ENCODE measurements at regions not wholly inside any gene's neighbourhood (a gene's known extent, or its start where the extent isn't known, plus 50 kb on each side); places are given as distances from the start of the nearest gene placed in this dataset.

- ATAC-seq (replicated peaks in 1 of 2) (no peak), DNase-seq (no peak)
- no peaks in the 10 kb centered on the region for H3K36me3 Mint-ChIP-seq (ENCODE audit: insufficient read depth in 2 of 2)
- peaks cover 11% of the 10 kb centered on the region for H3K4me1 Mint-ChIP-seq (ENCODE audit: low read depth)
- H3K4me3 Mint-ChIP-seq, result no peak overlapping the region
- no peaks in the 10 kb centered on the region for H3K9me3 Mint-ChIP-seq
- H3K27me3 Mint-ChIP-seq (ENCODE audit: low read depth), result no peaks in the 10 kb centered on the region
- no peak overlapping the region for H3K27ac Mint-ChIP-seq
These were observed 69.8 kb upstream of the PHACTR2 start for GRCh38 chr6:143607974-143608373.

- Mint-ChIP-seq H3K4me3 (no peak overlapping the region), H3K27ac (no peak overlapping the region)
These were observed 70.6 kb upstream of the PHACTR2 start for GRCh38 chr6:143607168-143607567.

GRCh38 chr6:143605906-143606521 is 71.8 kb upstream of the PHACTR2 start:
- Mint-ChIP-seq H3K36me3 (ENCODE audit: insufficient read depth in 2 of 2) (no peaks in the 10 kb centered on the region), H3K27me3 (ENCODE audit: low read depth) (no peaks in the 10 kb centered on the region), H3K9me3 (no peaks in the 10 kb centered on the region), H3K27ac (no peak overlapping the region), H3K4me1 (ENCODE audit: low read depth) (peaks cover 1% of the 10 kb centered on the region), H3K4me3 (no peak overlapping the region)
- ATAC-seq (replicated peaks in 1 of 2), result no peak
- DNase-seq, result no peak

More at GRCh38 chr6:143607168-143607567, 70.6 kb upstream of the PHACTR2 start:
- Mint-ChIP-seq H3K36me3 (ENCODE audit: insufficient read depth in 2 of 2) (no peaks in the 10 kb centered on the region), H3K27me3 (ENCODE audit: low read depth) (no peaks in the 10 kb centered on the region), H3K9me3 (no peaks in the 10 kb centered on the region), H3K4me1 (ENCODE audit: low read depth) (peaks cover 11% of the 10 kb centered on the region)
- peak in 1 of 2 donors; percentile 43 for ATAC-seq (replicated peaks in 1 of 2)
- no peak for DNase-seq

- Mint-ChIP-seq H3K9me3 (no peaks in the 10 kb centered on the region), H3K27me3 (ENCODE audit: low read depth) (no peaks in the 10 kb centered on the region), H3K27ac (no peak overlapping the region), H3K4me1 (ENCODE audit: low read depth) (peaks cover 3% of the 10 kb centered on the region), H3K4me3 (no peak overlapping the region), H3K36me3 (ENCODE audit: insufficient read depth in 2 of 2) (no peaks in the 10 kb centered on the region)
- DNase-seq (no peak), ATAC-seq (replicated peaks in 1 of 2) (no peak)
These were observed 74.3 kb upstream of the PHACTR2 start for GRCh38 chr6:143603455-143603854.

GRCh38 chr6:143601504-143601903 is 76.3 kb upstream of the PHACTR2 start:
- no peak overlapping the region for H3K27ac Mint-ChIP-seq
- H3K9me3 Mint-ChIP-seq, result no peaks in the 10 kb centered on the region
- no peak overlapping the region for H3K4me3 Mint-ChIP-seq
- DNase-seq, result no peak
- no peaks in the 10 kb centered on the region for H3K27me3 Mint-ChIP-seq (ENCODE audit: low read depth)
- H3K36me3 Mint-ChIP-seq (ENCODE audit: insufficient read depth in 2 of 2), result no peaks in the 10 kb centered on the region
- H3K4me1 Mint-ChIP-seq (ENCODE audit: low read depth), result peaks cover 10% of the 10 kb centered on the region
- no peak for ATAC-seq (replicated peaks in 1 of 2)

GRCh38 chr6:143600821-143601220 is 76.9 kb upstream of the PHACTR2 start:
- Mint-ChIP-seq H3K27ac (no peak overlapping the region), H3K9me3 (no peaks in the 10 kb centered on the region), H3K4me1 (ENCODE audit: low read depth) (peaks cover 10% of the 10 kb centered on the region), H3K36me3 (ENCODE audit: insufficient read depth in 2 of 2) (no peaks in the 10 kb centered on the region), H3K27me3 (ENCODE audit: low read depth) (no peaks in the 10 kb centered on the region), H3K4me3 (no peak overlapping the region)
- DNase-seq (no peak), ATAC-seq (replicated peaks in 1 of 2) (no peak)

- H3K4me1 Mint-ChIP-seq (ENCODE audit: low read depth), result peaks cover 10% of the 10 kb centered on the region
- DNase-seq, result no peak
These were observed 79.2 kb upstream of the PHACTR2 start for GRCh38 chr6:143598466-143599080.

GRCh38 chr6:143596866-143597265 is 80.9 kb upstream of the PHACTR2 start:
- H3K4me1 Mint-ChIP-seq (ENCODE audit: low read depth), result peaks cover 10% of the 10 kb centered on the region
- DNase-seq (no peak), ATAC-seq (replicated peaks in 1 of 2) (no peak)
- peaks cover 0 to 2% of the 10 kb centered on the region in 2 donors for H3K9me3 Mint-ChIP-seq
- H3K27me3 Mint-ChIP-seq (ENCODE audit: low read depth), result no peaks in the 10 kb centered on the region
- H3K36me3 Mint-ChIP-seq (ENCODE audit: insufficient read depth in 2 of 2), result no peaks in the 10 kb centered on the region
- H3K27ac Mint-ChIP-seq, result no peak overlapping the region
- no peak overlapping the region for H3K4me3 Mint-ChIP-seq

More at GRCh38 chr6:143598466-143599080, 79.2 kb upstream of the PHACTR2 start:
- peak overlapping the region in 1 of 2 donors; percentile 13 for H3K4me3 Mint-ChIP-seq
- no peak overlapping the region for H3K27ac Mint-ChIP-seq
- no peaks in the 10 kb centered on the region for H3K36me3 Mint-ChIP-seq (ENCODE audit: insufficient read depth in 2 of 2)
- H3K27me3 Mint-ChIP-seq (ENCODE audit: low read depth), result no peaks in the 10 kb centered on the region
- no peaks in the 10 kb centered on the region for H3K9me3 Mint-ChIP-seq
- no peak for ATAC-seq (replicated peaks in 1 of 2)

- no peaks in the 10 kb centered on the region for H3K27me3 Mint-ChIP-seq (ENCODE audit: low read depth)
These were observed 82.3 kb upstream of the PHACTR2 start for GRCh38 chr6:143595251-143596036.

GRCh38 chr6:143594647-143595046 is 83.1 kb upstream of the PHACTR2 start:
- Mint-ChIP-seq H3K27ac (peak overlapping the region; percentile 13), H3K36me3 (ENCODE audit: insufficient read depth in 2 of 2) (no peaks in the 10 kb centered on the region), H3K4me3 (no peak overlapping the region), H3K9me3 (peaks cover 0 to 2% of the 10 kb centered on the region in 2 donors), H3K4me1 (ENCODE audit: low read depth) (peaks cover 10% of the 10 kb centered on the region), H3K27me3 (ENCODE audit: low read depth) (no peaks in the 10 kb centered on the region)
- DNase-seq (peak in 1 of 2 donors; percentile 3), ATAC-seq (replicated peaks in 1 of 2) (peak in 1 of 2 donors; percentile 56)

More at GRCh38 chr6:143595251-143596036, 82.3 kb upstream of the PHACTR2 start:
- H3K36me3 Mint-ChIP-seq (ENCODE audit: insufficient read depth in 2 of 2), result no peaks in the 10 kb centered on the region
- ATAC-seq (replicated peaks in 1 of 2) (no peak), DNase-seq (no peak)
- H3K4me1 Mint-ChIP-seq (ENCODE audit: low read depth), result peaks cover 10% of the 10 kb centered on the region
- H3K9me3 Mint-ChIP-seq, result peaks cover 0 to 2% of the 10 kb centered on the region in 2 donors
- peak overlapping the region; percentile 11 for H3K27ac Mint-ChIP-seq
- no peak overlapping the region for H3K4me3 Mint-ChIP-seq

GRCh38 chr6:143592335-143592734 is 80.8 kb upstream of the FUCA2 start:
- Mint-ChIP-seq H3K27me3 (ENCODE audit: low read depth) (no peaks in the 10 kb centered on the region), H3K27ac (no peak overlapping the region), H3K36me3 (ENCODE audit: insufficient read depth in 2 of 2) (no peaks in the 10 kb centered on the region), H3K4me1 (ENCODE audit: low read depth) (no peaks in the 10 kb centered on the region), H3K9me3 (peaks cover 0 to 2% of the 10 kb centered on the region in 2 donors), H3K4me3 (no peak overlapping the region)
- ATAC-seq (replicated peaks in 1 of 2) (no peak), DNase-seq (no peak)

- Mint-ChIP-seq H3K27me3 (ENCODE audit: low read depth) (no peaks in the 10 kb centered on the region), H3K4me3 (no peak overlapping the region), H3K9me3 (peaks cover 0 to 2% of the 10 kb centered on the region in 2 donors), H3K36me3 (ENCODE audit: insufficient read depth in 2 of 2) (no peaks in the 10 kb centered on the region), H3K27ac (no peak overlapping the region), H3K4me1 (ENCODE audit: low read depth) (no peaks in the 10 kb centered on the region)
- no peak for DNase-seq
- ATAC-seq (replicated peaks in 1 of 2), result no peak
These were observed 79.9 kb upstream of the FUCA2 start for GRCh38 chr6:143591441-143591840.

- no peak overlapping the region for H3K4me3 Mint-ChIP-seq
- peaks cover 0 to 2% of the 10 kb centered on the region in 2 donors for H3K9me3 Mint-ChIP-seq
- H3K27me3 Mint-ChIP-seq (ENCODE audit: low read depth), result no peaks in the 10 kb centered on the region
- ATAC-seq (replicated peaks in 1 of 2), result no peak
- H3K4me1 Mint-ChIP-seq (ENCODE audit: low read depth), result no peaks in the 10 kb centered on the region
- H3K27ac Mint-ChIP-seq, result no peak overlapping the region
- H3K36me3 Mint-ChIP-seq (ENCODE audit: insufficient read depth in 2 of 2), result no peaks in the 10 kb centered on the region
- no peak for DNase-seq
These were observed 77.6 kb upstream of the FUCA2 start for GRCh38 chr6:143589162-143589561.

Data from activated T-cell treated with anti-CD3 and anti-CD28 coated beads, Interleukin-2, amount 50 U/mL, for 72 hours (primary cell).